NB4 (cell line): ENCODE measurements at regions not wholly inside any gene's neighbourhood (a gene's known extent, or its start where the extent isn't known, plus 50 kb on each side); places are given as distances from the start of the nearest gene placed in this dataset.
"Not testable (repeated sequence)": the region's sequence is repeated elsewhere in the genome, so short reads cannot be mapped to it uniquely, and the experiment has no call there.

ENCODE experiments used
- DNase-seq: peaks from one replicate; pipeline ENCODE4 v3.0.0; 2010; ENCODE audit warnings: low read depth
- H3K4me3 ChIP-seq: one replicate; pipeline ENCODE4 v1.5.1; 2011; ENCODE audit warnings: mild to moderate bottlenecking, low read depth, low read length, moderate library complexity
- MYC ChIP-seq: IDR thresholded peaks from 2 replicates; pipeline ENCODE4 v1.6.1; 2011; ENCODE audit warnings: low read depth, low read length
- POLR2A ChIP-seq: IDR thresholded peaks from 2 replicates; pipeline ENCODE4 v1.6.1; 2011; ENCODE audit warnings: mild to moderate bottlenecking; ENCODE audit not compliant: insufficient read length; ENCODE audit errors: extremely low read depth
- TF ChIP-seq, protein P1 (sequence below): IDR thresholded peaks from 2 replicates; pipeline ENCODE4 v1.6.1; 2011; ENCODE audit warnings: low read depth, low read length
- TF ChIP-seq, protein P2 (sequence below): IDR thresholded peaks from one replicate; pipeline ENCODE4 v1.5.1; 2012; ENCODE audit warnings: low read depth, low read length

DNA sequence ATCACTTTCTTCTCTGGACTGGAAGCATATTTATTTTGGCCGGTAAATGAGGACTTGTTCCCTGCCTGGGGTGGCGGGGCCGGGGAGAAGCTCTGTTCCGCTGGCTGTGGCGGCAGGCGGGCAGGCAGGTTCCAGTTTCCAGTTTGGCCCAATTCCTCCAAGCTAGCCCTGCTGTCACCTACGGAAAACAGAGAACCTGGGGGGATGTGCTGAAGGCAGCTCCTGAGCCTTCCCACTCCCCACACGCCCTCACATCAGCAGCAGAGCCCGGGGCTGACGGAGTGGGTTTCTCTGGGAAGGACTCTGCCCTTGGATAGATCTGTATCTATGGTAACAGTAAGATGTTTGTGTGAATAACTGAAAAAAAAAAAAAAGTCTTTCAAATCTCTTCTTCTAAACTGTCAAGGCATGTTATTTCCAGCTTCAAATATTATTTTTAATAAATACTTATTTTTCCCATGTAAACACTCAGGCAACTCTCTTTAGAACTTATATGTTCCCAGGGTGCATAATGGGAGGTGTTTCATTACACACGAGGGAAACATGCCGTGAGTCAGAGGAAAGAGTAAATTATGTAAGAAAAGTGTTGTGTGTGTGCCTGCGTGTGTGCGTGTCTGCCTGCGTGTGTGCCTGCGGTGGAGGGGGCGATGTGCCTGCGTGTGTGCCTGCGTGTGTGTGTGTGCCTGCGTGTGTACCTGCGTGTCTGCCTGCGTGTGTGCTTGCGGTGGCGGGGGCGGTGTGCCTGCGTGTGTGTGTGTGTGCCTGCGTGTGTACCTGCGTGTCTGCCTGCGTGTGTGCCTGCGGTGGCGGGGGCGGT, 116.1 kb upstream of the ZNF516 start:
- H3K4me3 ChIP-seq = no peak overlapping the region
- DNase-seq = no peak
- TF ChIP-seq, protein P1, sequence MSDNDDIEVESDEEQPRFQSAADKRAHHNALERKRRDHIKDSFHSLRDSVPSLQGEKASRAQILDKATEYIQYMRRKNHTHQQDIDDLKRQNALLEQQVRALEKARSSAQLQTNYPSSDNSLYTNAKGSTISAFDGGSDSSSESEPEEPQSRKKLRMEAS = no peak
- no peak for TF ChIP-seq MYC
- TF ChIP-seq, protein P2, sequence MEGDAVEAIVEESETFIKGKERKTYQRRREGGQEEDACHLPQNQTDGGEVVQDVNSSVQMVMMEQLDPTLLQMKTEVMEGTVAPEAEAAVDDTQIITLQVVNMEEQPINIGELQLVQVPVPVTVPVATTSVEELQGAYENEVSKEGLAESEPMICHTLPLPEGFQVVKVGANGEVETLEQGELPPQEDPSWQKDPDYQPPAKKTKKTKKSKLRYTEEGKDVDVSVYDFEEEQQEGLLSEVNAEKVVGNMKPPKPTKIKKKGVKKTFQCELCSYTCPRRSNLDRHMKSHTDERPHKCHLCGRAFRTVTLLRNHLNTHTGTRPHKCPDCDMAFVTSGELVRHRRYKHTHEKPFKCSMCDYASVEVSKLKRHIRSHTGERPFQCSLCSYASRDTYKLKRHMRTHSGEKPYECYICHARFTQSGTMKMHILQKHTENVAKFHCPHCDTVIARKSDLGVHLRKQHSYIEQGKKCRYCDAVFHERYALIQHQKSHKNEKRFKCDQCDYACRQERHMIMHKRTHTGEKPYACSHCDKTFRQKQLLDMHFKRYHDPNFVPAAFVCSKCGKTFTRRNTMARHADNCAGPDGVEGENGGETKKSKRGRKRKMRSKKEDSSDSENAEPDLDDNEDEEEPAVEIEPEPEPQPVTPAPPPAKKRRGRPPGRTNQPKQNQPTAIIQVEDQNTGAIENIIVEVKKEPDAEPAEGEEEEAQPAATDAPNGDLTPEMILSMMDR = no peak
- no peak for TF ChIP-seq POLR2A

DNA sequence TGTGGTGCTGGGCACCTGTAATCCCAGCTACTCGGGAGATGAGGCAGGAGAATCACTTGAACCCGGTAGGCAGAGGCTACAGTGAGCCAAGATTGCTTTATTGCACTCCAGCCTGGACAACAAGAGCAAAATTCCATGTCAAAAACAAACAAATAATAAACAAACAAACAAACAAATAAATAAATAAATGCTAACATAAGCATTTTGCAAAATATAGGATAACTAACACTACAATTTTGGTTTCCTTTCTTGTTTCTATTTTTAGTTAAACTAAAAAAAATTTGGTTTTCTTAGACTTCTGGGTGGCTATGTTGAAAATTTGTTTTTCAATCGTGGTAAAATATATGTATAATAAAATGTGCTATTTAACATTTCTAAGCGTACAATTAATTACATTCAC, 115.0 kb upstream of the ZNF516 start:
- DNase-seq = no peak
- H3K4me3 ChIP-seq = no peak overlapping the region
- TF ChIP-seq, protein P1 = no peak
- TF ChIP-seq POLR2A (no peak), MYC (no peak)
- TF ChIP-seq, protein P2 = no peak

DNA sequence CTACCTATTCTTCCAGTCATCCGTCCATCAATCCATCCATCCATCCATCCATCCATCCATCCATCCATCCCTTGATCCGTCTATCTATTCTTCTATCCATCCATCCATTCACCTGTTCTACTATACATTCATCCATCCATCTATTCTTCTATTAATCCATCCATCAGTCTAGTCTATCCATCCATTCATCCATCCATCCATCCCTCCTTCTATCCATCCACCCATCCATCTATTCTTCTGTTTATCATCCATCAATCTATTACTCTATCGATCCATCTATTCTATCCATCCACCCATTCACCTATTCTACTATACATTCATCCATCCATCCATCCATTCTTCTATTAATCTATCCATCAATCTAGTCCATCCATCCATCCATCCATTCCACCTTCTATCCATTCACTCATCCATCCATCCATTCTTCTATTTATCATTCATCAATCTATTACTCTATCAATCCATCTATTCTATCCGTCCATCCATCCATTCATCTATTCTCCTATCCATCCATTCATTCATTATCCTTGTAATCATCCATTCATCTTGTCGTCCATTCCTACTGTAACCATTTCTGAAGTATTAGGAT, 110.4 kb upstream of the ZNF516 start:
- TF ChIP-seq, protein P2 = no peak
- TF ChIP-seq, protein P1 = no peak
- TF ChIP-seq POLR2A (no peak), MYC (no peak)
- H3K4me3 ChIP-seq = no peak overlapping the region
- no peak for DNase-seq

DNA sequence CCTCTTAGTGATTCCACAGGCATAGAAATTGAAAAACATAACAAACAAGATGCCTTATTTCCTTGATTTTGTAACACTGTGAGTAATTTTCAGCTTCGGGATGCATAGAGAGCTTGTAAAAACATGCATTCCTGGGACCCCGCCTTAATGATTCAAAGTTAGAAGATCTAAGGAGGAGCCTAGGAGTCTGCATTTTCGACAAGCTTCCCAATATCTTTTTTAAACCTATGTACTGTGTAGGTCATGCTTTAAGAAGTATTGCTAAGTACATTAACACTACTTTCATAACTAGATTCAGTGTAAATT, 109.8 kb upstream of the ZNF516 start:
- no peak overlapping the region for H3K4me3 ChIP-seq
- TF ChIP-seq POLR2A = no peak
- no peak for DNase-seq

DNA sequence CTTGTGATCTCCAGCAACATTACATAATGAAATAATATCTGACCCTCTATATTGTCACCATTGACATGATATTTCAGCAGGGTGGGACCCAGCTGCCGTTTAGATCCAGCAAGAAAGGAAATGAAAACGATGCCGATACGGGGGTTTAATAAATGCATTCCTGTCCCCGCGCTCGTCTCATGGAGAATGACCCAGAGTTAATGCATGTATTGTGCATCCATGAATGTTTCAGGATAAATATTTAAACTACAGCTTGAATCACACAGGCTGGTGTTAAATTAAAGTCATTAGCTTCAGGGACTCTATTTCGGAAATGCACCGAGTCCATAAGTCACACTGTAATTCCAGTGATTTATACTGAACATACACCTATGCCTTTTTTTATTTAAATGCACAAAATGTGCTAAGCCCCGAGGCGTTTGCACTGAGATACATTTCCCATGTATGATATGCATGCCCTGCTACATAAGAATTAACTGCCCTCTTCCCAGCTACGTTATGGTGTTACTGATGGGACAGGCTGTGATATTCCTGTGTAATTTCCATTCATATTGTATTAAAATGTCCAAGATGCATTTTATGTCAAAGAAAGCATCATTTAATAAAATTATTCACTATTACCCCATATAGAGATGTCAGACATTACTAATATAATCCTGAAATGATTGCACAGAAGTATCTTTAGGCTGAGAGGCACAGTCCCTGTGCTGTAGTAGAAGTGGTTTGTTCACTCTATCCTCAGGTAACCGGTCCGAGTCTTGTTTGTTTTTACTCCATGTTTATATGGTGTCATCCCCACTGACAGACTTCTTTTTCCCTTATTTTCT, 109.3 kb upstream of the ZNF516 start:
- H3K4me3 ChIP-seq = no peak overlapping the region
- DNase-seq = no peak
- no peak for TF ChIP-seq POLR2A

DNA sequence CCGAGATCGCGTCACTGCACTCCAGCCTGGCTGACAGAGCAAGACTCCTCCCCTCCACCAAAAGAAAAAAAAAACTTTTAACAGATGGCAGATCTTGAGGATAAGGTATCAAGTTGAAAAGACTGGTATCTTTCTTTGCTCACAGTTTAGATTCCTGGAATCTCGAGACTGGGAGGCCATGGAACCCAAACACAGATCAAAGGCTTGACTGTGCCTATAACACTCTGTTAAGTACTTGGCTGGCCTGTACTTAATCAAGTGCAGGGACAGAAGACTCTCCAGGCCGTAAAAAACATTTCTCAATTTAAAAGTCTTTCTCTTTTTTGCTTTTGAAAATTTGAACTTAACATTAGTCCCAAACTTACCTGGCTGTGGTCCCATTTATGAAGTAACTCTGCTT, 107.1 kb upstream of the ZNF516 start:
- no peak overlapping the region for H3K4me3 ChIP-seq
- TF ChIP-seq MYC (no peak), POLR2A (no peak)
- TF ChIP-seq, protein P1 = no peak
- TF ChIP-seq, protein P2 = no peak
- no peak for DNase-seq

DNA sequence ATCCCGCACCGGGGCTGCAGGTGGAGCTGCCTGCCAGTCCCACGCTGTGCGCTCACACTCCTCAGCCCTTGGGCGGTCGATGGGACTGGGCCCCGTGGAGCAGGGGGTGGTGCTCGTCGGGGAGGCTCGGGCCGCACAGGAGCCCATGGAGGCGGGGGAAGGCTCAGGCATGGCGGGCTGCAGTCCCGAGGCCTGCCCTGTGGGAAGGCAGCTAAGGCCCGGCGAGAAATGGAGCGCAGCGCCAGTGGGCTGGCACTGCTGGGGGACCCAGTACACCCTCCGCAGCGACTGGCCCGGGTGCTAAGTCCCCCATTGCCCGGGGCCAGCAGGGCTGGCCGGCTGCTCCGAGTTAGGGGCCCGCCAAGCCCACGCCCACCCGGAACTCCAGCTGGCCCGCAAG, 105.0 kb upstream of the ZNF516 start:
- not testable (repeated sequence) for DNase-seq, H3K4me3 ChIP-seq
